Chondrocyte (in vitro differentiated cells): ENCODE measurements at regions not wholly inside any gene's neighbourhood (a gene's known extent, or its start where the extent isn't known, plus 50 kb on each side); places are given as distances from the start of the nearest gene placed in this dataset.
"Not testable (repeated sequence)": the region's sequence is repeated elsewhere in the genome, so short reads cannot be mapped to it uniquely, and the experiment has no call there.

ENCODE experiments used
- DNase-seq: peaks from one replicate; pipeline ENCODE4 v3.0.0; 2021; ENCODE audit warnings: mixed read lengths, low spot score
- H3K27ac Mint-ChIP-seq: one replicate; pipeline ENCODE4 v1.8.0; 2021; ENCODE audit warnings: mild to moderate bottlenecking, moderate library complexity, mixed read lengths; ENCODE audit not compliant: unreplicated experiment
- H3K27me3 Mint-ChIP-seq: 2 replicates; pipeline ENCODE4 v1.8.0; 2021; ENCODE audit warnings: low read depth, mixed read lengths
- H3K36me3 Mint-ChIP-seq: 2 replicates; pipeline ENCODE4 v1.8.0; 2021; ENCODE audit warnings: low read depth, mixed read lengths
- H3K4me1 Mint-ChIP-seq: 2 replicates; pipeline ENCODE4 v1.8.0; 2021; ENCODE audit warnings: low read depth, mild to moderate bottlenecking, mixed read lengths
- H3K4me3 Mint-ChIP-seq: one replicate; pipeline ENCODE4 v1.8.0; 2021; ENCODE audit warnings: mild to moderate bottlenecking, moderate library complexity, mixed read lengths; ENCODE audit not compliant: unreplicated experiment
- H3K9me3 Mint-ChIP-seq: 2 replicates; pipeline ENCODE4 v1.8.0; 2021; ENCODE audit warnings: low read depth, mixed read lengths
- CTCF ChIP-seq: fragments of 200-600 bp; sonication (generic); IDR thresholded peaks from 2 replicates; pipeline ENCODE4 v1.5.0; 2021; ENCODE audit warnings: antibody characterized with exemption, mild to moderate bottlenecking, moderate library complexity

- H3K27ac Mint-ChIP-seq = no peak overlapping the region
- H3K36me3 Mint-ChIP-seq = peaks cover 4% of the 10 kb centered on the region
- no peaks in the 10 kb centered on the region for H3K4me1 Mint-ChIP-seq
- no peaks in the 10 kb centered on the region for H3K27me3 Mint-ChIP-seq
- peaks cover 14% of the 10 kb centered on the region for H3K9me3 Mint-ChIP-seq
- no peak overlapping the region for H3K4me3 Mint-ChIP-seq
- DNase-seq = no peak
- no peak for TF ChIP-seq CTCF
Measured at GRCh38 chr5:145520335-145520734, 314.8 kb downstream of the PRELID2 start.

GRCh38 chr5:145517588-145517987 is 317.6 kb downstream of the PRELID2 start:
- not testable (repeated sequence) for H3K4me3 Mint-ChIP-seq, H3K36me3 Mint-ChIP-seq, H3K27ac Mint-ChIP-seq, H3K27me3 Mint-ChIP-seq, DNase-seq, H3K4me1 Mint-ChIP-seq
- peaks cover 21% of the 10 kb centered on the region for H3K9me3 Mint-ChIP-seq

- no peak for DNase-seq
- no peak overlapping the region for H3K27ac Mint-ChIP-seq
- H3K4me3 Mint-ChIP-seq = no peak overlapping the region
- no peak for TF ChIP-seq CTCF
- H3K27me3 Mint-ChIP-seq = no peaks in the 10 kb centered on the region
- H3K36me3 Mint-ChIP-seq = peaks cover 3% of the 10 kb centered on the region
- H3K9me3 Mint-ChIP-seq = peaks cover 11% of the 10 kb centered on the region
- H3K4me1 Mint-ChIP-seq = no peaks in the 10 kb centered on the region
Measured at GRCh38 chr5:145511351-145511750, 323.8 kb downstream of the PRELID2 start.

- DNase-seq = no peak
- no peaks in the 10 kb centered on the region for H3K27me3 Mint-ChIP-seq
- H3K27ac Mint-ChIP-seq = no peak overlapping the region
- H3K4me3 Mint-ChIP-seq = no peak overlapping the region
- no peak for TF ChIP-seq CTCF
- peaks cover 3% of the 10 kb centered on the region for H3K36me3 Mint-ChIP-seq
- peaks cover 6% of the 10 kb centered on the region for H3K9me3 Mint-ChIP-seq
- no peaks in the 10 kb centered on the region for H3K4me1 Mint-ChIP-seq
Measured at GRCh38 chr5:145510769-145511168, 324.4 kb downstream of the PRELID2 start.

GRCh38 chr5:145510324-145510723 is 324.8 kb downstream of the PRELID2 start:
- no peak for TF ChIP-seq CTCF
- Mint-ChIP-seq H3K36me3 (peaks cover 3% of the 10 kb centered on the region), H3K4me3 (no peak overlapping the region), H3K27ac (no peak overlapping the region), H3K27me3 (no peaks in the 10 kb centered on the region), H3K4me1 (no peaks in the 10 kb centered on the region), H3K9me3 (peaks cover 6% of the 10 kb centered on the region)
- DNase-seq = no peak

- Mint-ChIP-seq H3K9me3 (peaks cover 6% of the 10 kb centered on the region), H3K4me1 (no peaks in the 10 kb centered on the region), H3K27me3 (no peaks in the 10 kb centered on the region), H3K27ac (no peak overlapping the region), H3K36me3 (peaks cover 3% of the 10 kb centered on the region), H3K4me3 (no peak overlapping the region)
- TF ChIP-seq CTCF = no peak
- no peak for DNase-seq
Measured at GRCh38 chr5:145509336-145510136, 325.6 kb downstream of the PRELID2 start.
